GM18951 (cell line): ENCODE measurements at regions not wholly inside any gene's neighbourhood (a gene's known extent, or its start where the extent isn't known, plus 50 kb on each side); places are given as distances from the start of the nearest gene placed in this dataset.
"Not testable (repeated sequence)": the region's sequence is repeated elsewhere in the genome, so short reads cannot be mapped to it uniquely, and the experiment has no call there.

Source experiments
- POLR2A ChIP-seq: IDR thresholded peaks from 4 replicates; pipeline ENCODE4 v1.6.1; 2011; ENCODE audit warnings: mild to moderate bottlenecking; ENCODE audit not compliant: insufficient read length, insufficient read depth; ENCODE audit errors: extremely low read depth
- in situ Hi-C: fragments of 300-500 bp; cut with MboI; formaldehyde crosslinking; loops from one replicate; pipeline ENCODE4 v1.12.0; 2022; ENCODE audit warnings: low sequenced_read_pairs, mixed read lengths, inconsistent platforms; ENCODE audit not compliant: unreplicated experiment

DNA sequence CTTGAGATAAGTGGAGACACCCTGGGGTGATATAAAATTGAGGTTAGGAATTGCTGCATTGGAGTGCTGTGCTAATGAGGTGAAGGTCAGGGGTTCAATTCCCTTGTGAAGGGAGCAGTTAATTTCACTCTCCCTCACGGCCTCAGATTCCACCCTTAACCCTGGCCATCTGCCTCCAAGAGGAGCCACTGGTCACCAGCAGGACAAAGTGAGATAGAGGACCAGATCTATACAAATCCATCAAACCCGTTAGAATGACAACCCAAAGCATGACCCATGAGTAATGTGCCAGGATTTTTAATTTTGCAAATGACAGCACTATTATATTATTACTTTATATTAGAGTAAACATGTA is 186.4 kb upstream of the IRF2BP2 start:
- in situ Hi-C loops, result not testable (repeated sequence)

DNA sequence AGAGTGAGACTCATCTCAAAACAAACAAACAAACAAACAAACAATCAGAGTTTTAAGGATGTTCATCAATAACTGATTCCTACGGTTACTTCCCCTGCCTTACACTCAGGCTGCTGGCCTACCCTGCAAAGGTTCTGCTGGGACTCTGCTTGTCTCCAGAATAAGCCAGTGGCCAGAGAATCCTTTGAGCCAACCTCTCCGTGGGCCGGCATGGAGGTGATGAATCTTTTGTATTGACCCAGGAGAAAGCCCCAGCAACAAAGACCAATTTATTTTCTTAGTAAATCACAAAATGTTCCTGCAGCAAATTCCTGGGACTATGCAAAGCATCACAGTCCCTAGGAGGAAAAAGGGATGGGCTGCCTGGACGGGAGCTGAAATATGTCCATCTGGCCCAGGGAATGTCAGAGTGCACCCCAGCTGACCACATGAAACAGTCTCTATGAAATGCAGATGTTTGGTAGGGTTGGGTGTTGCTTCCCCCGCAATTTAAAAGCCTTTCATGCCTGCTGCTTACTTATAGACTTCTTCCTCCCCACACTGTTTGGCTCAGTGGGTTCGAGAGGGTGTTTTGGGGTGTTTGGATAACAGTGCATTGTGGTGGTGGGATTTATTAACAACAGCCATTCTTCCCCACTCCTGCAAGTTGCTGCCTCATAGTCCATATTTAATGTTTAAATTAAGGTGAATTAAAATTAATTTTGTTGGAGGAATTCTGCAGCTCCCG is 185.9 kb upstream of the IRF2BP2 start:
- in situ Hi-C loops, result not testable (repeated sequence)

DNA sequence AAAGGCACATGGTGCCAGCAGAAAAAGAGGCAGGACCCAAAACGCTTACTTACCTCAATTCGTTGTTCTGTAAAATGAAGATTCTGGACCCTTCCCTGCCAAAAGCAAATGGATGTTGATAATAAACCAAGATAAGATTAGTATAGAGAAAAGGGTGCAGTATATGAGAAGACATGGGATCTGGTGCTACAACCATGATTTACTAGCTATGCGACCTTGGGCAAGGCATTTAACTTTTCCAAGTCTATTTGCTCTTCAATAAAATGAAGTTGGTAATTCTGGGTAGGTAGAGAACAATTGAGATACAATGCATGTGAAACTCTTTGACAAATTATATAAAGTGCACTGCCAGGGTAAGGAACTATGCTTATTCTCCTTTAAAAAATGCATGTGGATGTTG is 185.0 kb upstream of the IRF2BP2 start:
- in situ Hi-C loops, result not testable (repeated sequence)

DNA sequence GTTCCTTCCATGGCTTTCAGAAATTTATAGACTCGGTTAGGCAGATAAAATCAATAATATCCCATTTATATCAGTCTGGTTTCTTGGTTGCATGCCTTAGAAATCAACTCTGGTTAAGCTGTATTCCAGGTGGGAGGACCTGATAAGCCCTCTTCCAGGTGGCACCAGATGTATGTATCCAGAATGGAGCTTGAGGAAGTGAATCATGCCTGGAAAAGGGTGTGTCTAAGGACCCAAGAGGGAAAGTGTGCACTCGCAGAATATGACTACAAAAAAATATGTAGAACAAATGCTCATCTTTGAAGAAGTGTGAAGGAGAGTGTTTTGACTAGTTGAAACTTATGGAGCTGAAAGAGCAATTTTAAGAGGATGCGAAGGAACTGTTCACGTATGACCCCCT is 184.5 kb upstream of the IRF2BP2 start:
- in situ Hi-C loops, result not testable (repeated sequence)

DNA sequence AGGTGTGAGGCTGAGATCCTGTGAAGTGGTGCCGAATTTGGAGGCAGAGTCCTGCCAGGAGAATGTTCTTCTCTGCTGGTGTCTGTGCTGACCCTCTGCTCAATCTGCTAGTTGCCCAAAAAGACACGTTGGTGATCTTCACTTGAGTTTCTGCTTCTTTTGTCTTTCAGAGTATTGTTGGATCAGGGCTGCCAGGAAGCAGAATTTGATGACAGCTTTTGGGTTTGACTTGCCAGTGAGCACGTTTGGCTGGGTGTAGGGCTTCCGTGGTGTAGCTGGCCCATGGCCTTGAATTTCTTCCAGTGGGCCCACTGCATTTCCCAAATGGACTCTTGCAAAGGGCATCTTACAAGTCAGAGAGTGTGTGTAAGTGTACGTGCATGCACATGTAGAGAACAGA is 183.9 kb upstream of the IRF2BP2 start:
- in situ Hi-C loops, result not testable (repeated sequence)

DNA sequence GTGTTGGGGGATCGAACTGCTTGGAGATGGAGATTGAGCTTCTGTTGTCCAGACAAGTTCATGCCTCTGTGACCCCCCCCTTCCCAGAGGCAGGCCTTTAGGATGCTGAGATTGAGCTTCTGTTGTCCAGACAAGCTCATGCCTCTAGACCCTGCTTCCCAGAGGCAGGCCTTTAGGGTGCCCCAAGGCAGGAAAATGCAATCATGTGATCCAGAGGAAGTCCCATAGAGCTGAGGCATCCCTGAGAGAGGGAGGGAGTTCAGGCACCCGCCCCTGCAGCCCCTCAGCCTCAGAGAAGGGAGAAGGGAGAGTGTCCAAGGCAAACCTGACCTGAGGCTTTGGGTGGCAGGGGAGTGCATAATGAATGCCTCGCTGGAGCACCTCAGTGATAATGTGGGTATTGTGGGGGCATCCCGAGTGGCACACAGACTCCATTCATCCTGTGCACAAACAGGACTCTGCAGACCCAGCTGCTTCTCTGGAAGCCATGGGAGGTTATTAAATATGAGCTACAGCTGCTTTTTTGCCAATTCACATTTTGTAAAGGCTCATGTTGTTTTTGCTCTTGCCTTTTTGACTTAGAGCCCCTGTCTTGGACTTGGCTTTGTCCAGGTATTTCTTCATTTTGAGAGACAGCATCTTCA is 182.4 kb upstream of the IRF2BP2 start:
- in situ Hi-C loops, result not testable (repeated sequence)

DNA sequence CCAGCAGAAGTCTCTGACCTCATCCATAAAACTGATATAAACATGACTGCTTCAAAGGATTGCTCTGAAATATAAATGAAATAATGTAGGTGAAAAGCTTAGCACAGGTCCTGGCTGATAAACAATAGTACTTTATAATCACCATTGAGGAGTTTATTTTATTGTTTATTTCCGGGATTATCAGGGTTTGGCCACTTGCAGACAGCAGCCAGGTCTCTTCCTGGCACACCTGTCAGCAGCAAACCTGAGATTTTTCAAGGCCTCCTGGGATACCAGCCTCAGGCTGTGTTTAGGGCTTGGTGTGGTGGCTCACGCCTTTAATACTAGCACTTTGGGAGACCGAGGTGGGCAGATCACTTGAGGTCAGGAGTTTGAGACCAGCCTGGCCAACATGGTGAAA is 181.6 kb upstream of the IRF2BP2 start:
- in situ Hi-C loops, result not testable (repeated sequence)

DNA sequence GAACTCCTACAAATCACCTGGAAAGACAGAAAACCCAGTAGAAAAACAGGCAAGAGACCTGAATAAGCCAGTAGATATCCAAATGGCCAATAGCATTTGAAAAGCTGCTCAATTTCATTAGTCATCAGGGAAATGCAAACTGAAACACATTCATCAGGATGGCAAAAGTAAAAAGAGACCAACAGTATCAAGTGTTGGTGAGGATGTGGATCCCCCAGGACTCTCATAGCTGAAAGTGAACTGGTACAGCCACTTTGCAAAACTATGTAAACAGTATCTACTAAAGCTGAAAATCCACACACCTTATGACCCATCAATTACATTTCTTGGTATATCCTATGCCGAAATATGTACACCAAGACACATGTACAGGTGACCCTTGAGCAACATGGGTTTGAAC is 180.4 kb upstream of the IRF2BP2 start:
- in situ Hi-C loops, result not testable (repeated sequence)

DNA sequence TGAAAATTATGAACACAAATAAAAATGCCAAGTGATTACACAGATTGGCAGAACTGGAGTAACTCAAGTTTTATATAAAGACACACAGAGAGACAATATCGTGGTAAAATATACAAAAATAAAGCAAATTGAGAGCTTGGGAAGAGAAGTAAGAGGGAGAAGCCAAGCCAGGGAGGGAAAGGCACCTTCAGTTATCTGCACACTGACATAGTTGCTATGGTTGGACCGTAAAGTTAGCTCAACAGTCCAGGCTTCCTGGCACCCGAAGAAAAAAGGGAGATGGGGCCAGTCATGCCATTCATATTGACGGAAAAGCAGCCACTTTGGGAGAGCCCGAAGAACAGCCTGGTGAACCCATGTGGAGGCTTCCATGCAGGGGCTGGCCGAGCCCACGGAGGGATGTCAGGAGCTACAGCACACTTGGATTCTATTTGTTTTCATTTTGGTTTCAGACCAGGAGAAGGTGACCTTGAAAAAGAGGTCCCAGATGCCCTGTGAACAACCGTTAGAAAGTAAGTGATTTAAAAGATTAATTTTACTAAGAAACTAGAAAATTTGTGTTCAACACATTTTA is 177.1 kb upstream of the IRF2BP2 start:
- in situ Hi-C loops, result not testable (repeated sequence)

DNA sequence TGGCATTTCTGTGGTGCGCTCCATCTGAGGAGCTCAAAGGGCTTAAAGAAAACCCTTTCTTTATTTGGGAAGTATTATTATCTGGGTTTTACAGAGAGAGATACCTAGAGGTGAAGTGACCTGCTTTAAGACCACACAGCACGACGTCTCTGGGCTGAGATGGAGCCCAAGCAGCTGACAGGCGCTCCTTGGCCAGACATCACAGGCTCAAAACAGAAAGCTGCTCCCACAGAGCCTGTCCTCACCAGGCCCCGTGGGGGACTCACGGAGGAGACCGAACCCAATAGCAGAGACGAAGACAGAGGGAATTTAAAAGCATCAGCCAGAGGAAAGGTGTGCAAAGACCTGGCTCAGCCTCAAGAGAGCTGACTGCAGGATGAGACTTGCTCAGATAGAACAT is 175.9 kb upstream of the IRF2BP2 start:
- in situ Hi-C loops, result not testable (repeated sequence)

DNA sequence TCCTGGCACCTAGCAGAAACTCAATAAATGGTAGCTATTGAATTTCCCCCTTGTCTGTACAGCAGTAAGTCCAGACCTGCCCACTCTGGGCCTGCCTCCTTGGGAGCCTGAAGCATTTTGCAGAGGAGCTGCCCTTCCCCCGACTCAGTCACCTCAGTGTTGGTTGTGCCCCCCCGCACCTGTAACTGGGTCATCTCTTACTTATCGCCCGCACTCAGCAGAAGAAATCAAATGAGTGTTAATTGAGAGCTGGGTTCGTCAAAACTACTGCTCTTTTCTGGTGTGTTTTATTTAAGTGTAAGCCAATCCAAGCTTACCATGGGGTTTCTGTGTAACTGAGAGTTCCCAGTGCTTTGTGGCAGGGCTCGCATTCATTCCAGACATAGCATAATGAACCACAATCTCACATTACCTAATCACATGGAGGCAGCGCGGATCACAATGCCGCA is 175.5 kb upstream of the IRF2BP2 start:
- in situ Hi-C loops, result not testable (repeated sequence)

DNA sequence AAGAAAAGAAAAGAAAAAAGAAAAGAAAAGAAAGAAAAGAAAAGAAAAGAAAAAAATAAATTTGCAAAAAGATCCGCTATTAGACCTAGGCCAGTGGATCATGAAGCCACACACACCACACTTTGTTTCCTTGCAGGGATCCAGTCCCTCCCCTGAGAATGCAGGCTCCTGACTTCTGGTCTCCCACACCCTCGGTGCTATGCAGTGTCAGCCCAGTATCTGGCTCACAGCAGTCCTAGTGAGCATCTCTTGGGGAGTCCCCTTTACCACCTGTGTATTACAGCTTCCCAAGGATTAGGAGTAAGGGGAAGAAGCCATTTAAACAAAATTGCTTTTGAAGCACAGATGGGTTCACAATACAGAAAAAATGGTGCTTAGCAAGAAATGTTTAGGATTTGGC is 174.1 kb upstream of the IRF2BP2 start:
- in situ Hi-C loops, result not testable (repeated sequence)

DNA sequence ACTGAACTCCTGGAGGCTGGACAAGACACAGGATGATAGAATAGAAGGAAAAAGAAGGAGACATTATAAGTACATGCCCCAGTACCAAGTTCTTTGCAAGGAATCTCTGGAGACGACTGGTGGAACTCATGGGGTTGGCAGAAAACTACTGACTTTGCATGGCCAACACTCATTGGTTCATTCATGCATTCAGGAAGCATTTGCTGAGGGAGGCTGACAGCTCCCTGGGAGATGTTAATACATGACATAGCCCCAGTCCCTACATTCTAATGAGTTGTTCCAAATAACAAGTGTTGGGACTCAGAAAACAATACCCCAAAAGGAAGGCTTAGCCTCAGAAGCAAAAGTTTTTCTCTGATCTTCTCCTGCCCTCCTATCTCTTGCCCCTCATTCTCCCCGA is 172.8 kb upstream of the IRF2BP2 start:
- TF ChIP-seq POLR2A, result no peak
- in situ Hi-C loops, result no loop called here

DNA sequence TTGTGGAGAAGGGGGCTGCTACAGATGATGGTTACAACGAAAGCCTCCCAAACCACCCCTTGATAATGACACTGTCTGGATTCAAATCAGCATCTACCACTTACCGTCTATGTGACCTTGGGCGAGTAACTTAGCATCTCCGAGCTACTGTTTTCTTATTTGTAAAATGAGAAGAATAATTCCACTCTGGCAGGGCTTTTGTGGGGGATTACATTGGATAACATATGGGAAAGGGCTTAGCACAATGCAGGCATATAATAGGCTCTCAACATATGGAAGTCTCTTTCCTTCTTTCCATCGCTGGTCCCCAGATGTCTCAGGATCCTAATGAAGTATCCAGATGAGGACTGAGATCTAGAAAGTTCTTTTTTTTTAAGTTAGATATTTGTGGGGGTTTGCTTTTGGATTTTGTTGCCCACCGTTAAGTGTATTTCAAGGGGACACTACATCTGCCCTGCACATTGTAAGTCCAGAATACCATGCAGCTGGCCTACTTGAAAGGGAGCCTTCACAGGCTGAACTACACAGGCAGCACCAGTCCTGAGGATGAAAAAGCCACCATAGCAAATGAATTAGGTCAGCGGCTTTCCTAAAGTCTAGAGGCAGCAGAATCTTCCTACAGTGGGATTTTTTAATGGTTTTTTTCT is 172.2 kb upstream of the IRF2BP2 start:
- in situ Hi-C loops, result no loop called here
- no peak for TF ChIP-seq POLR2A

DNA sequence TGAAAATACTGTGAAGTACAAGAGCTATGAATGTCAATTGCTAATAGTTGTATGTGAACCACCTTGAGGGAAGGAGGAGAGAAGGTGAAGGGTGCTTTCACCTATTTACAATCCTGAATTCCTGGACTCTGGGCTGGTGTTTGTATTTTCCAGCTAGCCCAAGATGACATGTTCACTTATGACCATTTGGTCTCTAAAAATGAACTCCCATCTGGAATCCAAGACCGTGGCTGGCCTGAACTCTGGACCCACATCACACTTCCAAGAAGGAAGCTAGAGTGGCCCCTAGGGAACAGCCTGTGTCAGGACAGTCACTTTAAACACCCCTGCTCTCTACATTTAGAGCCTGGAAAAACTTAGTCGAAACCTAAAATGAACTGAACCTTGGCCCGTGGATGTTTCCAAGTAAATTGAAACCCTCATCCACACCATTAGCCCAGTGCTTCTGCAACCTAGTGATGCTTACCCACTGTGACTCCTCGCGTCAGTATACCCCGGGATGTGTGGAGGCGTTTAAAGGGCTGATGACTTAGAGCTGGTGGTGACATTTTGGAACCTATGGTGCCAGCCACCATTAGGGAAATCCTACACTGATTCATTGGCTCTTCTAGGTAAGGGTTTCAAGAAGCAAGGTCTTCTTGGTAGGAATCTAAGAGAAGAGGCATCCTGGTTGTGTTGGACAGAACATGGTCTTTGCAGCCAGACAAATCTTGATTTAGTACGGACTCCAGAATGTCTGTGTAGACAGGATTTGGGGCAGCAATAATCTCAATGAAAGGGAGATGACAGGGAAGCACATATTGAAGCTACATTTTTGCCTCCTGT is 171.5 kb upstream of the IRF2BP2 start:
- in situ Hi-C loops, result no loop called here
- no peak for TF ChIP-seq POLR2A
